Spleen (tissue), 11 donors: ENCODE measurements at regions not wholly inside any gene's neighbourhood (a gene's known extent, or its start where the extent isn't known, plus 50 kb on each side); places are given as distances from the start of the nearest gene placed in this dataset.

ENCODE experiments used
- DNase-seq: peaks from one replicate; pipeline ENCODE4 v3.0.0-alpha.2; 2020
- H3K27ac ChIP-seq, 8 donors: fragments of 200-600 bp; sonication (generic) in 7 of 8; 1 replicate in 4 of 8; 2 replicates in 4 of 8; pipeline versions ENCODE4 v1.5.0 to v1.8.0; 2016 to 2021; ENCODE audit warnings: inconsistent platforms in 4 of 8, mild to moderate bottlenecking in 4 of 8, moderate library complexity in 1 of 8
- H3K27me3 ChIP-seq, 7 donors: fragments of 200-600 bp; sonication (generic) in 6 of 7; replicated peaks in 1 of 7; 1 replicate in 4 of 7; 2 replicates in 3 of 7; pipeline versions ENCODE4 v1.5.0 to v1.8.0; 2016 to 2021; ENCODE audit warnings: inconsistent platforms in 3 of 7, mild to moderate bottlenecking in 1 of 7
- H3K36me3 ChIP-seq, 6 donors: fragments of 200-600 bp; sonication (generic) in 5 of 6; 1 replicate in 4 of 6; 2 replicates in 2 of 6; pipeline versions ENCODE4 v1.5.0 to v1.8.0; 2016 to 2021; ENCODE audit warnings: inconsistent platforms in 2 of 6
- H3K4me1 ChIP-seq, 6 donors: fragments of 200-600 bp; sonication (generic) in 5 of 6; 1 replicate in 3 of 6; 2 replicates in 3 of 6; pipeline versions ENCODE4 v1.5.0 to v1.8.0; 2016 to 2021; ENCODE audit warnings: inconsistent platforms in 3 of 6
- H3K4me3 ChIP-seq, 8 donors: fragments of 200-600 bp; sonication (generic) in 7 of 8; 1 replicate in 4 of 8; 2 replicates in 4 of 8; pipeline versions ENCODE4 v1.5.0 to v1.8.0; 2016 to 2021; ENCODE audit warnings: inconsistent platforms in 4 of 8, mild to moderate bottlenecking in 4 of 8, moderate library complexity in 2 of 8
- H3K9me3 ChIP-seq, 8 donors: fragments of 200-600 bp; sonication (generic) in 7 of 8; 1 replicate in 4 of 8; 2 replicates in 4 of 8; pipeline versions ENCODE4 v1.5.0 to v1.8.0; 2016 to 2021; ENCODE audit warnings: inconsistent platforms in 4 of 8
- CTCF ChIP-seq, 11 experiments: fragments of 200-600 bp in 7 of 11; fragments of 450-650 bp in 4 of 11; sonication (generic) in 4 of 11; IDR thresholded peaks in 8 of 11; conservative IDR thresholded peaks in 3 of 11; 1 replicate in 7 of 11; 2 replicates in 4 of 11; pipeline versions ENCODE4 v1.4.0 to v1.8.0; 2016 to 2021; ENCODE audit warnings: antibody characterized with exemption in 11 of 11, inconsistent platforms in 4 of 11, mild to moderate bottlenecking in 1 of 11
- POLR2A ChIP-seq, 3 donors: fragments of 450-650 bp; IDR thresholded peaks; one replicate each; pipeline ENCODE4 v1.5.1; 2017; ENCODE audit warnings: antibody characterized with exemption in 3 of 3, mild to moderate bottlenecking in 1 of 3
- POLR2AphosphoS5 ChIP-seq, 3 donors: sonication (generic); formaldehyde crosslinking; IDR thresholded peaks; one replicate each; pipeline ENCODE4 v1.5.1; 2017; ENCODE audit warnings: antibody characterized with exemption in 3 of 3
- WGBS, 5 donors: extraction: QIAGEN DNeasy Blood & Tissue Kit in 3 of 5; methylation state at CpG; one replicate each; pipeline versions ENCODE4 v1.1.5 to v1.1.7; 2013 to 2018; 5-methylcytosine and 5-hydroxymethylcytosine counted together
- intact Hi-C: fragments of 100-400 bp; cut with DNase I; formaldehyde crosslinking; loops from one replicate; pipeline ENCODE4 v1.15.0; 2023; ENCODE audit warnings: low total_unique reads
- donor health status: healthy with polysubstance abuse.
- donor health status: DM: no; HTN: no; CAD: no; lungs with moderate emphysema.
- donor health status: DM: no; HTN: no; CAD: no.
- donor health status: Bipolar disorder and iron deficiency.
- donor health status: healthy.
- donor health status: DM: no; HTN: no; CAD: no.
- donor health status: DM: yes; HTN: yes; CAD: no.

- no peaks in the 10 kb centered on the region for H3K27me3 ChIP-seq
- H3K36me3 ChIP-seq: no peaks in the 10 kb centered on the region
- intact Hi-C loops: loop anchor here (2.0 kb wide), 1 partner anchor 39 kb away; no protein-coding TSS in a partner anchor
- H3K4me1 ChIP-seq: peaks cover 0 to 14% (median 6%) of the 10 kb centered on the region in 6 donors
- H3K4me3 ChIP-seq: no peak overlapping the region
- H3K9me3 ChIP-seq: no peaks in the 10 kb centered on the region
- DNase-seq: no peak
- no peak overlapping the region for H3K27ac ChIP-seq
- WGBS, 5 donors: 3 to 12% (median 10%) methylated on average over 4 of the region's 4 CpGs
- TF ChIP-seq POLR2AphosphoS5 (IDR thresholded peaks at IDR 0.05) (no peak), CTCF (IDR thresholded peaks at IDR 0.05 in 8 of 11, conservative IDR thresholded peaks at IDR 0.05 in 3 of 11) (peak; percentile 56 to 80 (median 78))
These were observed 57.4 kb upstream of the MTF2 start for GRCh38 chr1:93021539-93022134.

GRCh38 chr1:93022580-93022979 is 56.5 kb upstream of the MTF2 start:
- TF ChIP-seq POLR2A (IDR thresholded peaks at IDR 0.05): no peak
- no peak for TF ChIP-seq CTCF (IDR thresholded peaks at IDR 0.05 in 8 of 11, conservative IDR thresholded peaks at IDR 0.05 in 3 of 11)
- no peak for TF ChIP-seq POLR2AphosphoS5 (IDR thresholded peaks at IDR 0.05)
- no peak overlapping the region for H3K27ac ChIP-seq
- 92 to 100% (median 97%) methylated on average over 1 of the region's 1 CpG for WGBS, 5 donors
- H3K27me3 ChIP-seq: no peaks in the 10 kb centered on the region
- no peaks in the 10 kb centered on the region for H3K9me3 ChIP-seq
- no peak for DNase-seq
- H3K4me3 ChIP-seq: no peak overlapping the region
- intact Hi-C loops: loop anchor here (2.0 kb wide), 1 partner anchor 38 kb away; no protein-coding TSS in a partner anchor
- peaks cover 0 to 14% (median 6%) of the 10 kb centered on the region in 6 donors for H3K4me1 ChIP-seq
- no peaks in the 10 kb centered on the region for H3K36me3 ChIP-seq

GRCh38 chr1:93023281-93023680 is 55.8 kb upstream of the MTF2 start:
- no peak overlapping the region for H3K4me3 ChIP-seq
- no peaks in the 10 kb centered on the region for H3K36me3 ChIP-seq
- intact Hi-C loops: loop anchor here (2.0 kb wide), 1 partner anchor 38 kb away; no protein-coding TSS in a partner anchor
- 43 to 69% (median 66%) methylated on average over 3 of the region's 3 CpGs for WGBS, 5 donors
- peaks cover 0 to 14% (median 6%) of the 10 kb centered on the region in 6 donors for H3K4me1 ChIP-seq
- DNase-seq: no peak
- TF ChIP-seq POLR2AphosphoS5 (IDR thresholded peaks at IDR 0.05) (no peak), CTCF (IDR thresholded peaks at IDR 0.05 in 8 of 11, conservative IDR thresholded peaks at IDR 0.05 in 3 of 11) (no peak), POLR2A (IDR thresholded peaks at IDR 0.05) (no peak)
- no peaks in the 10 kb centered on the region for H3K27me3 ChIP-seq
- no peaks in the 10 kb centered on the region for H3K9me3 ChIP-seq
- H3K27ac ChIP-seq: no peak overlapping the region

GRCh38 chr1:93025572-93025971 is 53.5 kb upstream of the MTF2 start:
- intact Hi-C loops: no loop called here
- H3K27ac ChIP-seq: no peak overlapping the region
- H3K27me3 ChIP-seq: no peaks in the 10 kb centered on the region
- TF ChIP-seq POLR2AphosphoS5 (IDR thresholded peaks at IDR 0.05) (no peak), CTCF (IDR thresholded peaks at IDR 0.05 in 8 of 11, conservative IDR thresholded peaks at IDR 0.05 in 3 of 11) (no peak), POLR2A (IDR thresholded peaks at IDR 0.05) (no peak)
- peaks cover 0 to 28% (median 6%) of the 10 kb centered on the region in 6 donors for H3K4me1 ChIP-seq
- no peaks in the 10 kb centered on the region for H3K9me3 ChIP-seq
- WGBS, 5 donors: 34 to 41% (median 39%) methylated on average over 3 of the region's 3 CpGs
- no peaks in the 10 kb centered on the region for H3K36me3 ChIP-seq
- H3K4me3 ChIP-seq: no peak overlapping the region
- no peak for DNase-seq
